Endodermal cell (in vitro differentiated cells): ENCODE measurements at regions not wholly inside any gene's neighbourhood (a gene's known extent, or its start where the extent isn't known, plus 50 kb on each side); places are given as distances from the start of the nearest gene placed in this dataset.

Experiments
- DNase-seq: peaks from one replicate; pipeline ENCODE4 v3.0.0-alpha.2; 2017
- H3K27ac ChIP-seq: 2 replicates; pipeline ENCODE4 v1.5.1; 2013; ENCODE audit warnings: mild to moderate bottlenecking, low read depth, low read length, moderate library complexity
- H3K27me3 ChIP-seq: 2 replicates; pipeline ENCODE4 v1.6.1; 2013; ENCODE audit warnings: mild to moderate bottlenecking, low read length, moderate library complexity; ENCODE audit not compliant: insufficient read depth, control insufficient read depth, poor library complexity, severe bottlenecking
- H3K36me3 ChIP-seq: 2 replicates; pipeline ENCODE4 v1.7.0; 2013; ENCODE audit warnings: mild to moderate bottlenecking, low read length, moderate library complexity; ENCODE audit not compliant: control insufficient read depth, insufficient read depth
- H3K4me1 ChIP-seq: one replicate; pipeline ENCODE4 v1.7.0; 2013; ENCODE audit warnings: low read length; ENCODE audit not compliant: control insufficient read depth, insufficient read depth
- H3K4me3 ChIP-seq: 2 replicates; pipeline ENCODE4 v1.5.1; 2013; ENCODE audit warnings: mild to moderate bottlenecking, low read length, moderate library complexity
- H3K9ac ChIP-seq: 2 replicates; pipeline ENCODE4 v1.6.1; 2013; ENCODE audit warnings: mild to moderate bottlenecking, low read length, moderate library complexity; ENCODE audit not compliant: poor library complexity, severe bottlenecking; ENCODE audit errors: extremely low read depth
- H3K9me3 ChIP-seq: 2 replicates; pipeline ENCODE4 v1.6.1; 2013; ENCODE audit warnings: mild to moderate bottlenecking, low read length, moderate library complexity; ENCODE audit not compliant: control insufficient read depth
- H3K27ac Mint-ChIP-seq: 2 replicates; pipeline ENCODE4 v1.8.0; 2020; ENCODE audit warnings: mixed read lengths
- H3K27me3 Mint-ChIP-seq: 2 replicates; pipeline ENCODE4 v1.8.0; 2021; ENCODE audit warnings: mild to moderate bottlenecking, mixed read lengths; ENCODE audit not compliant: insufficient read depth
- H3K36me3 Mint-ChIP-seq: 2 replicates; pipeline ENCODE4 v1.8.0; 2020; ENCODE audit warnings: low read depth, mixed read lengths
- H3K4me1 Mint-ChIP-seq: 2 replicates; pipeline ENCODE4 v1.8.0; 2020; ENCODE audit warnings: mixed read lengths
- H3K4me3 Mint-ChIP-seq: 2 replicates; pipeline ENCODE4 v1.8.0; 2020; ENCODE audit warnings: mild to moderate bottlenecking, moderate library complexity, mixed read lengths
- H3K9me3 Mint-ChIP-seq: 2 replicates; pipeline ENCODE4 v1.8.0; 2020; ENCODE audit warnings: mild to moderate bottlenecking, mixed read lengths
- WGBS, 2 experiments: methylation state at CpG; one replicate each; pipeline versions ENCODE4 v1.1.5 to v1.1.7; 2013; ENCODE audit warnings: missing lambda C conversion rate in 2 of 2, mixed read lengths in 1 of 2; ENCODE audit not compliant: insufficient coverage in 1 of 2, insufficient read length in 1 of 2; 5-methylcytosine and 5-hydroxymethylcytosine counted together
- TF ChIP-seq, protein P1 (sequence below): fragments of 200-600 bp; sonication (generic); conservative IDR thresholded peaks from 2 replicates; pipeline ENCODE4 v1.5.0; 2021; ENCODE audit warnings: antibody characterized with exemption, mild to moderate bottlenecking

DNA sequence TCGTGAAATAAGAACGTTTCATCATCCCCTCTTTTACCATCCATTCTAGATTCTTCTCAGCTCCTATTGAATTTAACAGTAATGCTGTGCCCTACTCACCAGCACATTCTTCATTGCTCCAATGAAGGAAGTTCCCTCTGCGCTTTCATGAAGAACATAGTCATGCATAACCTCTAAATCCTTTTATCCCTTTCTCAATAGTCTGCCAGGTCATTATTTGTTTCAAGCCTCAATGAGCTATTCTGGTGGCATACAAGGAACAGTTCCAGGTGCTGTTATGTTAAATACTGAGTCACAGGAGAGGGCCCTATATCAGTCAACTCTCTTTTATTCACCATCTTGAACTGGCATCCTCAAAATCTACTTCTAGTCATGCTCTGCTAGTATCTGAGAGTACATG is 381.0 kb downstream of the GPATCH2 start:
- TF ChIP-seq, protein P1, sequence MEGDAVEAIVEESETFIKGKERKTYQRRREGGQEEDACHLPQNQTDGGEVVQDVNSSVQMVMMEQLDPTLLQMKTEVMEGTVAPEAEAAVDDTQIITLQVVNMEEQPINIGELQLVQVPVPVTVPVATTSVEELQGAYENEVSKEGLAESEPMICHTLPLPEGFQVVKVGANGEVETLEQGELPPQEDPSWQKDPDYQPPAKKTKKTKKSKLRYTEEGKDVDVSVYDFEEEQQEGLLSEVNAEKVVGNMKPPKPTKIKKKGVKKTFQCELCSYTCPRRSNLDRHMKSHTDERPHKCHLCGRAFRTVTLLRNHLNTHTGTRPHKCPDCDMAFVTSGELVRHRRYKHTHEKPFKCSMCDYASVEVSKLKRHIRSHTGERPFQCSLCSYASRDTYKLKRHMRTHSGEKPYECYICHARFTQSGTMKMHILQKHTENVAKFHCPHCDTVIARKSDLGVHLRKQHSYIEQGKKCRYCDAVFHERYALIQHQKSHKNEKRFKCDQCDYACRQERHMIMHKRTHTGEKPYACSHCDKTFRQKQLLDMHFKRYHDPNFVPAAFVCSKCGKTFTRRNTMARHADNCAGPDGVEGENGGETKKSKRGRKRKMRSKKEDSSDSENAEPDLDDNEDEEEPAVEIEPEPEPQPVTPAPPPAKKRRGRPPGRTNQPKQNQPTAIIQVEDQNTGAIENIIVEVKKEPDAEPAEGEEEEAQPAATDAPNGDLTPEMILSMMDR, result no peak
- Mint-ChIP-seq H3K4me1 (no peaks in the 10 kb centered on the region), H3K9me3 (peaks cover 2% of the 10 kb centered on the region), H3K36me3 (no peaks in the 10 kb centered on the region), H3K27ac (no peak overlapping the region), H3K4me3 (no peak overlapping the region), H3K27me3 (peaks cover 1% of the 10 kb centered on the region)
- Histone ChIP-seq H3K27ac (no peak overlapping the region), H3K36me3 (no peaks in the 10 kb centered on the region), H3K9ac (no peak overlapping the region), H3K27me3 (no peaks in the 10 kb centered on the region), H3K9me3 (no peaks in the 10 kb centered on the region), H3K4me1 (no peaks in the 10 kb centered on the region), H3K4me3 (no peak overlapping the region)
- DNase-seq, result no peak
- 92 to 100% methylated on average over 2 to 3 of the region's 3 CpGs for WGBS, 2 experiments

DNA sequence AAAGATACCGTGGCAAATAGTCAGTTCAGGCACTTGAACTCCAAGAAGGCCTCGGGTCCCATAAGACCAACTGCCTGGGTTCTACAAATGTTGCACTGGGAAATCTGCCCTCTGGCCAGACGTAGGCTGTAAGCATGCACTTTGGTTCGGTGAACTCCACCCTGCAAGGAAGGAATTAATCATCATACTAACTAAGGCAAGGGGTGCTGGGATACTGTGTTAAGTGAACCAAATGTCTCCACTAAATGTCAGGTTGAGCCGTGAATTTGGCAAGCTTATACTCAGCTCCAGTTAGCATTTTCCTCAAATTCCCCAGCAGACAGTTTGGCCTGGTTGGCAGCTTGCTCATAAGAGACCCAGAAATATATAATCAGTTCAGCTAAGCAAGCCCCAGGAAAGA is 385.9 kb downstream of the GPATCH2 start:
- no peak overlapping the region for H3K9ac ChIP-seq

DNA sequence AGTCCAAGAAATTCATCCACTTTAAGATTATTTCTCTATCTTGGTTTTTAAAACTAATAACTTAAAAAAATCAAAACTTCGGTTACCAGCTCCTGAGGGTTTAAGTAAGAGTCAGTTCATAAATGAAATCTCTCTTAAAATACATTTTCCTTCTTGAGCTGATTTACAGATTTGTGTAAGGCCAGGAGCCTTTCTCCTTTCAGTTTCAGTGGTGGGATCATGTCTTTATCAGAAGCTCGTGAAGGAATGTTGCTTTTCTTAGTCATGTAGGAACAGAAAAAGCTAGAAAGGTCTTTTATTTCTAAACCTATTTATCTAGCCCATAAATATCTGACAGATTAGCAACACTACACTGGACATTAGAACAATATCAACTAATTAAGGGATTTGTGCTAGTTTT is 390.2 kb downstream of the GPATCH2 start:
- no peak overlapping the region for H3K27ac ChIP-seq
- 76% methylated on average over 2 of the region's 2 CpGs; no CpG with 5 or more reads in 1 of the 2 experiments for WGBS, 2 experiments
- TF ChIP-seq, protein P1, result no peak

More for the DNA sequence above, 385.9 kb downstream of the GPATCH2 start:
- DNase-seq, result no peak
- Mint-ChIP-seq H3K9me3 (peaks cover 2% of the 10 kb centered on the region), H3K4me1 (no peaks in the 10 kb centered on the region), H3K36me3 (no peaks in the 10 kb centered on the region), H3K4me3 (no peak overlapping the region), H3K27ac (no peak overlapping the region), H3K27me3 (peaks cover 8% of the 10 kb centered on the region)
- Histone ChIP-seq H3K4me1 (no peaks in the 10 kb centered on the region), H3K27ac (no peak overlapping the region), H3K4me3 (no peak overlapping the region), H3K36me3 (no peaks in the 10 kb centered on the region), H3K9me3 (no peaks in the 10 kb centered on the region), H3K27me3 (no peaks in the 10 kb centered on the region)
- TF ChIP-seq, protein P1, result no peak
- 93 to 100% methylated on average over 4 to 5 of the region's 5 CpGs for WGBS, 2 experiments

More for the DNA sequence above, 390.2 kb downstream of the GPATCH2 start:
- no peaks in the 10 kb centered on the region for H3K36me3 ChIP-seq
- no peak for DNase-seq
- peaks cover 8% of the 10 kb centered on the region for H3K27me3 Mint-ChIP-seq
- H3K36me3 Mint-ChIP-seq, result no peaks in the 10 kb centered on the region
- no peaks in the 10 kb centered on the region for H3K4me1 ChIP-seq
- no peak overlapping the region for H3K4me3 Mint-ChIP-seq
- H3K9me3 Mint-ChIP-seq, result no peaks in the 10 kb centered on the region
- H3K9ac ChIP-seq, result no peak overlapping the region
- no peaks in the 10 kb centered on the region for H3K4me1 Mint-ChIP-seq
- no peak overlapping the region for H3K27ac Mint-ChIP-seq
- H3K27me3 ChIP-seq, result no peaks in the 10 kb centered on the region
- no peaks in the 10 kb centered on the region for H3K9me3 ChIP-seq
- no peak overlapping the region for H3K4me3 ChIP-seq
